GM12801 (cell line): ENCODE measurements at regions not wholly inside any gene's neighbourhood (a gene's known extent, or its start where the extent isn't known, plus 50 kb on each side); places are given as distances from the start of the nearest gene placed in this dataset.

Experiments
- TF ChIP-seq, protein P1 (sequence below): IDR thresholded peaks from one replicate; pipeline ENCODE4 v1.5.1; 2011; ENCODE audit warnings: control low read depth; ENCODE audit not compliant: insufficient read length; ENCODE audit errors: extremely low read depth

DNA sequence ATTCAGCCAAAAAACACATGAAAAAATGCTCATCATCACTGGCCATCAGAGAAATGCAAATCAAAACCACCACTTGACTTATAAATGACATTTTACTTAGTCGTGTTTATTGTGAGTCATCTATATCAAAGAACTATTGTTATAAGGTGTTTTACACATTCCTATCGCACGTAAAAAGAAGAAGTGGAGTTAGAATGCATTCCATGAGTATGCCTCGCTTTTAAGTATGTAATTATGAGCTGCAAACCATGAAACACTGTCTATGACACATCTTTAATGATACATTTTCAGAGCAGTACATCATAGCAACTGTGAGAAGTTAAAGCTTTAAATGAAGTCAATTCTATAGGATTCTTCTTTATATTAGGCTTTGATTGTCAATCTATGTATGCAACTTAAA, 614.3 kb upstream of the ADAMTS5 start:
- TF ChIP-seq, protein P1, sequence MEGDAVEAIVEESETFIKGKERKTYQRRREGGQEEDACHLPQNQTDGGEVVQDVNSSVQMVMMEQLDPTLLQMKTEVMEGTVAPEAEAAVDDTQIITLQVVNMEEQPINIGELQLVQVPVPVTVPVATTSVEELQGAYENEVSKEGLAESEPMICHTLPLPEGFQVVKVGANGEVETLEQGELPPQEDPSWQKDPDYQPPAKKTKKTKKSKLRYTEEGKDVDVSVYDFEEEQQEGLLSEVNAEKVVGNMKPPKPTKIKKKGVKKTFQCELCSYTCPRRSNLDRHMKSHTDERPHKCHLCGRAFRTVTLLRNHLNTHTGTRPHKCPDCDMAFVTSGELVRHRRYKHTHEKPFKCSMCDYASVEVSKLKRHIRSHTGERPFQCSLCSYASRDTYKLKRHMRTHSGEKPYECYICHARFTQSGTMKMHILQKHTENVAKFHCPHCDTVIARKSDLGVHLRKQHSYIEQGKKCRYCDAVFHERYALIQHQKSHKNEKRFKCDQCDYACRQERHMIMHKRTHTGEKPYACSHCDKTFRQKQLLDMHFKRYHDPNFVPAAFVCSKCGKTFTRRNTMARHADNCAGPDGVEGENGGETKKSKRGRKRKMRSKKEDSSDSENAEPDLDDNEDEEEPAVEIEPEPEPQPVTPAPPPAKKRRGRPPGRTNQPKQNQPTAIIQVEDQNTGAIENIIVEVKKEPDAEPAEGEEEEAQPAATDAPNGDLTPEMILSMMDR = no peak

DNA sequence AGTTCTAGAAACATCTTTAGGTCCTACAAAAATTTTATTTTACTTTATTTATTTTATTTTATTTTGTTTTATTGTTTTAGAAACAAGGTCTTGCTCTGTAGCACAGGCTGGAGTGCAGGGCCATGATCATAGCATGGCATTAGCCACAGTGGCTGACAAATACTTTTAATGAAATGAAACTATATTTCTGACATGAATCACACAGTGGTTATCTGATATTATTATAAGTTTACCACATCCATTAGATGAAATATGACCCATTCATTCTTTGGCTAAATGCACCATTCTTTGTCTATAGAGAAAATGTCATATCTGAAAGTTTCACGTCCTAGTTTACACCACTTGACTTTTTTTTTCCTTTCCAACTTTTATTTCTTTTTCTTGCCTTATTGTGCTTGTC, 613.4 kb upstream of the ADAMTS5 start:
- TF ChIP-seq, protein P1 = no peak

DNA sequence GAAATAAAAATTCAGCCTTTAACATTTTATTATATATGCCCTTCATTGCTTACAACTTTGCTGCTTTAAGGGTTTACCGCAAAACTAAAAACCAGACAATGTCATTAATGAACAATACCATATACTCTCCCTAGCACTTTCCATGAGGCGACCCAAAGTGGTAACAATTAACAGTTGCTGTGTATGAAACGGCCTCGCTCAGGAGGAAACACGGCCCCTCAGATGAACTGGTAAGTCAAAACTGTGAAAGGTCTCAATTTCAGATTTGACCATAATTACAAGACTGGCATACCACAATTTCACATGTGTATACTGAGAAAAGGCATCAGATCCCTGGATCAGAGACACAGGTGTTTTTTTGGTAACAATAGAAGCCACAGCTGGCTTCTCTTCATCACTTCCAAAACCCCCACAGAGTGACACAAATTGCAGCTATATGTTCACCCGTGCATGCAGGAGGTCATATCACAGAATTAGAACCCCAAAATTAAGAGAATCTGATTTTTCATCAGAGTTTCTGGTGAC, 611.9 kb upstream of the ADAMTS5 start:
- TF ChIP-seq, protein P1 = no peak

DNA sequence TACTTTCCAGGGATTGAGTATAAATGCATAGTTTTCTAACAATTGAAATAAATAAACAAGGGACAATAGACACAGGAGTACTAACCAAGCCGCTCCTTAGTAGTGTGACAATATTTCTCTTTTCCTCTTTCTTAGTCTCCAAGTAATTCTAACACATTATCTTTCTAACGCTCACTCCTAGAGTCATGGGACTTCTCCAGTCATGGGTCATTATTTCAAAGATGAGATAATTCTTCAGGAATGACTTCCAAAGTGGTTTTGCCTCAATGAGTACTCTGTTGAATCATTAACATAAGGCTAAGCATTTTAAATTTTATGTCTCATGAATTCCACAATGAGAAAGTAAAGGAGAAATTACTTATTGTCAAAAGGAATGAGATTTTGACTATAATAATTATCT, 605.8 kb upstream of the ADAMTS5 start:
- TF ChIP-seq, protein P1 = no peak

DNA sequence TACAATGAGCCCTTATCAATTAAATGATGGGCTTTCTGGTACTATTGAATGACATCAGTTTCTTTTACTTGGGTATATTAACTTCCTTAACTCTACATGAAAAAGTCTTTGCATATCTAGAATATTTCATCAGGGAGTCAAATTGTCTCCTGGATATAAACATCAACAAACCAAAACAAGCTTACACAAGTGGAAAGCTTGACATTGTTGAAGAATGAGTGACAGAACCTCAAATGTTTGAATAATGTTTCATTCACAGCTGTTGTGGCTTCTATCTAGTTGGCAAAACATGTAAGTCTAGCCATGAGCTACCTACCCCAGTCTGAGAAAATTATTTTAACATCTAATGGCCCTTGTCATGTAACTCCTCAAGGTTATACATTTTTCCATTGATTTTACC, 604.8 kb upstream of the ADAMTS5 start:
- TF ChIP-seq, protein P1 = no peak

DNA sequence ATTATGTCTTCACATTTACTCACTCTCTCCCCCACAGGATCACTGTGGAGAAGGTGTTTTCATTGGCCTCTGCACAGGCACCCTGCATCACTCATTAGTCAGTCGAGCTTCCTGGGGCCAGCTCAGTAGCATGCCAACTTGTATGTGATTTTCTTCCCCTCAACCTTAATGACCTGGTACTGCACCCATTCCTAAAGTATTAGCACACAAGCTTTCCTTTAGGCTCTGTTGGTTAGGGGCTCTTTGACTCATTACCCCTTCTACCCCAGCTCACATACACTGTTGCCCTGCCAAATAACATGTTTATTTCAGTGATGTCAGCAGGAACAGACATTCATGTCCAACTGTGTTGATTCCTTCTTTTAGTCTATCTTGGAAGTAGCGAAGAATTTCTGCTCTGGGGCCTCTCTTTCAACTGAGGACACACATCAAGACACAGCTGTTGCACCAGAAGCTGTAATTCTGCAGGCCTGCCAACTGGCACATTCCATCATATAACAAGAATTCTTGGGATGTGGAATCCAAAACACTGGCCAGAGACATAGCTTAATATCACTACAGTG, 603.5 kb upstream of the ADAMTS5 start:
- TF ChIP-seq, protein P1 = no peak

DNA sequence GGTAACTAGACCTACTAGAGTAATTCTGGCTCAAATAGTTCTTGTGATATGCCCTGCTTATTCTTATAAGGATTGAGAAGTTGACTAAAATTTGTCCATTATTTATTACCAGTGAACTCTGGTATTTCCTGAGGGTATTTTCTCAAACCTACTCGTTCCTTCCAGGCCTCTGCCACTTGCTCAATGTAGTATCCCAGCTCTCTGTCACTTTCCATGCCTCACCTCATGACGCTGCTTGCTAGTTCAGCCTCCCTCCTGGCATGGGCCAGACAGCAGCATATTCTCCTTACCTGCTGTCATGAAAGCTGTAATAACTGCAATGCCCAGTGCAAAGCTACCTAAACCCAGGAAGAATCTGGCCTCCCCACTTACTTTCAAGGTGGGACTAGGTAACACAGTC, 602.9 kb upstream of the ADAMTS5 start:
- TF ChIP-seq, protein P1 = no peak
